Spleen (tissue), 11 donors: ENCODE measurements at regions not wholly inside any gene's neighbourhood (a gene's known extent, or its start where the extent isn't known, plus 50 kb on each side); places are given as distances from the start of the nearest gene placed in this dataset.

Experiments
- DNase-seq: peaks from one replicate; pipeline ENCODE4 v3.0.0-alpha.2; 2020
- H3K27ac ChIP-seq, 8 donors: fragments of 200-600 bp; sonication (generic) in 7 of 8; 1 replicate in 4 of 8; 2 replicates in 4 of 8; pipeline versions ENCODE4 v1.5.0 to v1.8.0; 2016 to 2021; ENCODE audit warnings: inconsistent platforms in 4 of 8, mild to moderate bottlenecking in 4 of 8, moderate library complexity in 1 of 8
- H3K27me3 ChIP-seq, 7 donors: fragments of 200-600 bp; sonication (generic) in 6 of 7; replicated peaks in 1 of 7; 1 replicate in 4 of 7; 2 replicates in 3 of 7; pipeline versions ENCODE4 v1.5.0 to v1.8.0; 2016 to 2021; ENCODE audit warnings: inconsistent platforms in 3 of 7, mild to moderate bottlenecking in 1 of 7
- H3K36me3 ChIP-seq, 6 donors: fragments of 200-600 bp; sonication (generic) in 5 of 6; 1 replicate in 4 of 6; 2 replicates in 2 of 6; pipeline versions ENCODE4 v1.5.0 to v1.8.0; 2016 to 2021; ENCODE audit warnings: inconsistent platforms in 2 of 6
- H3K4me1 ChIP-seq, 6 donors: fragments of 200-600 bp; sonication (generic) in 5 of 6; 1 replicate in 3 of 6; 2 replicates in 3 of 6; pipeline versions ENCODE4 v1.5.0 to v1.8.0; 2016 to 2021; ENCODE audit warnings: inconsistent platforms in 3 of 6
- H3K4me3 ChIP-seq, 8 donors: fragments of 200-600 bp; sonication (generic) in 7 of 8; 1 replicate in 4 of 8; 2 replicates in 4 of 8; pipeline versions ENCODE4 v1.5.0 to v1.8.0; 2016 to 2021; ENCODE audit warnings: inconsistent platforms in 4 of 8, mild to moderate bottlenecking in 4 of 8, moderate library complexity in 2 of 8
- H3K9me3 ChIP-seq, 8 donors: fragments of 200-600 bp; sonication (generic) in 7 of 8; 1 replicate in 4 of 8; 2 replicates in 4 of 8; pipeline versions ENCODE4 v1.5.0 to v1.8.0; 2016 to 2021; ENCODE audit warnings: inconsistent platforms in 4 of 8
- CTCF ChIP-seq, 11 experiments: fragments of 200-600 bp in 7 of 11; fragments of 450-650 bp in 4 of 11; sonication (generic) in 4 of 11; IDR thresholded peaks in 8 of 11; conservative IDR thresholded peaks in 3 of 11; 1 replicate in 7 of 11; 2 replicates in 4 of 11; pipeline versions ENCODE4 v1.4.0 to v1.8.0; 2016 to 2021; ENCODE audit warnings: antibody characterized with exemption in 11 of 11, inconsistent platforms in 4 of 11, mild to moderate bottlenecking in 1 of 11
- POLR2A ChIP-seq, 3 donors: fragments of 450-650 bp; IDR thresholded peaks; one replicate each; pipeline ENCODE4 v1.5.1; 2017; ENCODE audit warnings: antibody characterized with exemption in 3 of 3, mild to moderate bottlenecking in 1 of 3
- POLR2AphosphoS5 ChIP-seq, 3 donors: sonication (generic); formaldehyde crosslinking; IDR thresholded peaks; one replicate each; pipeline ENCODE4 v1.5.1; 2017; ENCODE audit warnings: antibody characterized with exemption in 3 of 3
- WGBS, 5 donors: extraction: QIAGEN DNeasy Blood & Tissue Kit in 3 of 5; methylation state at CpG; one replicate each; pipeline versions ENCODE4 v1.1.5 to v1.1.7; 2013 to 2018; 5-methylcytosine and 5-hydroxymethylcytosine counted together
- intact Hi-C: fragments of 100-400 bp; cut with DNase I; formaldehyde crosslinking; loops from one replicate; pipeline ENCODE4 v1.15.0; 2023; ENCODE audit warnings: low total_unique reads
- donor health status: healthy with polysubstance abuse.
- donor health status: DM: no; HTN: no; CAD: no; lungs with moderate emphysema.
- donor health status: DM: no; HTN: no; CAD: no.
- donor health status: Bipolar disorder and iron deficiency.
- donor health status: healthy.
- donor health status: DM: no; HTN: no; CAD: no.
- donor health status: DM: yes; HTN: yes; CAD: no.

DNA sequence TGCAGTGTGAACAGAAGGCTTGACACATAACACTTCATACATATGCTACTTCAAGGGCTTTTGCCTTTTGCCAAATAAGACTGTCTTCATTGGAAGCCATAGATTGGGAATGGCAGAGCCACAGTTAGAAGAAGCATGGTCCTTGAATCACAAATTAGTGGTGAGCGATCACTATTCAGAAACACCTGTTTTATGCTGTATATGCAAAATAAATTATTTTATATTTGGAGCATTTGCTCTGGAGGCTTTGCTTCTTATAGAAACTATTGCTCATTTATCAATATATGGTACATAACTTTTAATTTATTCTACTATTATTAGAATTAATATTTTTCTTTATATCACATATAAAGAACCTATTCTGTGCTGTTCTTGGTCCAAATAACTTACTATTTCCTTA is 270.4 kb upstream of the SPRY2 start:
- H3K36me3 ChIP-seq = no peaks in the 10 kb centered on the region
- no peak for DNase-seq
- intact Hi-C loops = no loop called here
- TF ChIP-seq POLR2A (IDR thresholded peaks at IDR 0.05) (no peak), POLR2AphosphoS5 (IDR thresholded peaks at IDR 0.05) (no peak), CTCF (IDR thresholded peaks at IDR 0.05 in 8 of 11, conservative IDR thresholded peaks at IDR 0.05 in 3 of 11) (no peak)
- WGBS, 5 donors = 94 to 100% (median 96%) methylated on average over 1 of the region's 1 CpG
- H3K4me3 ChIP-seq = no peak overlapping the region
- H3K27me3 ChIP-seq = no peaks in the 10 kb centered on the region
- H3K4me1 ChIP-seq = no peaks in the 10 kb centered on the region
- H3K27ac ChIP-seq = no peak overlapping the region
- no peaks in the 10 kb centered on the region for H3K9me3 ChIP-seq

GRCh38 chr13:80605716-80606115 is 264.8 kb upstream of the SPRY2 start:
- H3K9me3 ChIP-seq = no peaks in the 10 kb centered on the region
- no peaks in the 10 kb centered on the region for H3K27me3 ChIP-seq
- no peaks in the 10 kb centered on the region for H3K4me1 ChIP-seq
- intact Hi-C loops = no loop called here
- TF ChIP-seq POLR2AphosphoS5 (IDR thresholded peaks at IDR 0.05) (no peak), POLR2A (IDR thresholded peaks at IDR 0.05) (no peak)
- H3K36me3 ChIP-seq = no peaks in the 10 kb centered on the region
- no peak overlapping the region for H3K27ac ChIP-seq
- no peak for DNase-seq
- no peak overlapping the region for H3K4me3 ChIP-seq

- intact Hi-C loops = no loop called here
- no peaks in the 10 kb centered on the region for H3K4me1 ChIP-seq
- WGBS, 5 donors = 79 to 91% (median 88%) methylated on average over 2 of the region's 2 CpGs
- no peak overlapping the region for H3K4me3 ChIP-seq
- H3K27ac ChIP-seq = no peak overlapping the region
- TF ChIP-seq CTCF (IDR thresholded peaks at IDR 0.05 in 8 of 11, conservative IDR thresholded peaks at IDR 0.05 in 3 of 11) (no peak), POLR2AphosphoS5 (IDR thresholded peaks at IDR 0.05) (no peak), POLR2A (IDR thresholded peaks at IDR 0.05) (no peak)
- H3K27me3 ChIP-seq = no peaks in the 10 kb centered on the region
- no peaks in the 10 kb centered on the region for H3K36me3 ChIP-seq
- no peak for DNase-seq
- H3K9me3 ChIP-seq = no peaks in the 10 kb centered on the region
Measured at GRCh38 chr13:80605011-80605410, 264.1 kb upstream of the SPRY2 start.

DNA sequence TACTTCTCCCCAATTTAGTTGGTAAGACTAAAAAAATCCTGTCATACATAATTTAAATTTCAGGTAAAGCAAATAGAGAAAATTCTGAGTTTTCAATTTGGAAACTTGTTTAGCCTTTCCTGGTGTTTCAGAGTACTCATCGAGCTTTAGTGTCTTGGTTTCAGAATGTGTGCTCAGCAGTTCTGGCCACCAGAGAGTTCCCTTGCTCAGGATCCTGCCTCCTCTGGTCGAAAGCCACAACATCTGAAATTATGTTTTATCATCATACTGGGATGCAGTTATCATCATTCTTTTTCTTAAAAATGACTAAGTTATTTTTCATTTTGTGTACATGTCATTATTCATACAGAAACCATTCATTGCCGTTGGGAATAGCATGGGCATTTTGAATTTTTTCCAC is 263.2 kb upstream of the SPRY2 start:
- Histone ChIP-seq H3K4me3 (no peak overlapping the region), H3K4me1 (peaks cover 0 to 2% (median 0%) of the 10 kb centered on the region in 6 donors), H3K27ac (no peak overlapping the region), H3K9me3 (no peaks in the 10 kb centered on the region), H3K27me3 (no peaks in the 10 kb centered on the region), H3K36me3 (no peaks in the 10 kb centered on the region)
- WGBS, 5 donors = 77 to 90% (median 84%) methylated on average over 3 of the region's 3 CpGs
- TF ChIP-seq POLR2A (IDR thresholded peaks at IDR 0.05) (no peak), POLR2AphosphoS5 (IDR thresholded peaks at IDR 0.05) (no peak)
- no peak for DNase-seq
- intact Hi-C loops = no loop called here

DNA sequence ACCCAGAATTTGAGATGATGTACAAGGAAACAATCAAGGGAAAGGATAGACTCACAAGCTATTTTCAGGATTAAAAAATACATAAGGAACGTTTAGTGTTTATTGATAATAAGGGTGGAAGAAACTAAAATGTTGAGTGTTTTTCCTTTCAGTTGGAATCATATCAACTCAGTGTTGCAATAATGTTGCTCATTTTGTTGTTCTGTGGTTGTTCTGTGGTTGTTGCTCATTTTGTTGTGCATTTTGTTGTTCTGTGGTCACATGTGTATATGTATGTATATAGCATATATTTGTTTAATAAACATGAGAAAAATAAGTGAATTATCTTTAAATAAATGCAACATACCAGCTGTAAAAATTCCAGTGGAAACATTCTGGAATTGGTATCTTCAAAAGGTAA is 262.4 kb upstream of the SPRY2 start:
- intact Hi-C loops = no loop called here
- 55 to 83% (median 59%) methylated on average over 1 of the region's 1 CpG for WGBS, 5 donors
- H3K9me3 ChIP-seq = no peaks in the 10 kb centered on the region
- no peak for TF ChIP-seq CTCF (IDR thresholded peaks at IDR 0.05 in 8 of 11, conservative IDR thresholded peaks at IDR 0.05 in 3 of 11)
- TF ChIP-seq POLR2A (IDR thresholded peaks at IDR 0.05) = no peak
- TF ChIP-seq POLR2AphosphoS5 (IDR thresholded peaks at IDR 0.05) = no peak
- H3K27ac ChIP-seq = no peak overlapping the region
- H3K4me1 ChIP-seq = peaks cover 0 to 7% (median 0%) of the 10 kb centered on the region in 6 donors
- no peaks in the 10 kb centered on the region for H3K27me3 ChIP-seq
- H3K36me3 ChIP-seq = no peaks in the 10 kb centered on the region
- DNase-seq = no peak
- H3K4me3 ChIP-seq = no peak overlapping the region
